ENCODE measurements at regions not wholly inside any gene's neighbourhood (a gene's known extent, or its start where the extent isn't known, plus 50 kb on each side); places are given as distances from the start of the nearest gene placed in this dataset.

- Histone ChIP-seq H3K27ac (ENCODE audit: low read length) (no peak overlapping the region), H4K20me1 (ENCODE audit: insufficient read depth, low read depth, low read length) (no peaks in the 10 kb centered on the region), H3K9me3 (ENCODE audit: low read length) (no peaks in the 10 kb centered on the region), H3K4me1 (ENCODE audit: low read length) (no peaks in the 10 kb centered on the region), H3K79me2 (ENCODE audit: low read length) (no peaks in the 10 kb centered on the region), H3K36me3 (ENCODE audit: insufficient read depth, low read length) (no peaks in the 10 kb centered on the region), H2AFZ (ENCODE audit: low read length) (no peak overlapping the region), H3K9me2 (replicated peaks; ENCODE audit: insufficient read depth, low read length) (no peaks in the 10 kb centered on the region), H3K4me3 (ENCODE audit: low read length) (no peak overlapping the region), H3K4me2 (ENCODE audit: low read depth, low read length, poor library complexity, severe bottlenecking) (no peak overlapping the region), H3K9ac (ENCODE audit: low read length) (no peak overlapping the region), H3K27me3 (ENCODE audit: low read length) (no peaks in the 10 kb centered on the region)
- DNase-seq = no peak
Measured at GRCh38 chr7:117949232-117949631, 76.0 kb upstream of the CTTNBP2 start.

GRCh38 chr7:117950601-117951260, 77.5 kb upstream of the CTTNBP2 start:
- H3K9ac ChIP-seq (ENCODE audit: low read length) = no peak overlapping the region

GRCh38 chr7:117951285-117951684, 78.0 kb upstream of the CTTNBP2 start:
- Histone ChIP-seq H4K20me1 (ENCODE audit: insufficient read depth, low read depth, low read length) (no peaks in the 10 kb centered on the region), H2AFZ (ENCODE audit: low read length) (no peak overlapping the region), H3K9me3 (ENCODE audit: low read length) (no peaks in the 10 kb centered on the region), H3K9me2 (replicated peaks; ENCODE audit: insufficient read depth, low read length) (no peaks in the 10 kb centered on the region), H3K4me3 (ENCODE audit: low read length) (no peak overlapping the region), H3K27me3 (ENCODE audit: low read length) (no peaks in the 10 kb centered on the region), H3K9ac (ENCODE audit: low read length) (no peak overlapping the region), H3K79me2 (ENCODE audit: low read length) (no peaks in the 10 kb centered on the region), H3K36me3 (ENCODE audit: insufficient read depth, low read length) (no peaks in the 10 kb centered on the region), H3K4me2 (ENCODE audit: low read depth, low read length, poor library complexity, severe bottlenecking) (no peak overlapping the region), H3K4me1 (ENCODE audit: low read length) (no peaks in the 10 kb centered on the region), H3K27ac (ENCODE audit: low read length) (no peak overlapping the region)
- DNase-seq = no peak

More at GRCh38 chr7:117950601-117951260, 77.5 kb upstream of the CTTNBP2 start:
- Histone ChIP-seq H2AFZ (ENCODE audit: low read length) (no peak overlapping the region), H3K9me3 (ENCODE audit: low read length) (no peaks in the 10 kb centered on the region), H3K4me3 (ENCODE audit: low read length) (no peak overlapping the region), H3K36me3 (ENCODE audit: insufficient read depth, low read length) (no peaks in the 10 kb centered on the region), H3K27ac (ENCODE audit: low read length) (no peak overlapping the region), H3K4me2 (ENCODE audit: low read depth, low read length, poor library complexity, severe bottlenecking) (no peak overlapping the region), H3K79me2 (ENCODE audit: low read length) (no peaks in the 10 kb centered on the region), H3K27me3 (ENCODE audit: low read length) (no peaks in the 10 kb centered on the region), H4K20me1 (ENCODE audit: insufficient read depth, low read depth, low read length) (no peaks in the 10 kb centered on the region), H3K4me1 (ENCODE audit: low read length) (no peaks in the 10 kb centered on the region), H3K9me2 (replicated peaks; ENCODE audit: insufficient read depth, low read length) (no peaks in the 10 kb centered on the region)
- no peak for DNase-seq

GRCh38 chr7:117951691-117952280, 78.5 kb upstream of the CTTNBP2 start:
- H3K9ac ChIP-seq (ENCODE audit: low read length) = no peak overlapping the region

GRCh38 chr7:117955046-117955445, 81.8 kb upstream of the CTTNBP2 start:
- H2AFZ ChIP-seq (ENCODE audit: low read length) = no peak overlapping the region
- no peaks in the 10 kb centered on the region for H3K9me2 ChIP-seq (replicated peaks; ENCODE audit: insufficient read depth, low read length)
- H3K27ac ChIP-seq (ENCODE audit: low read length) = no peak overlapping the region
- no peaks in the 10 kb centered on the region for H3K9me3 ChIP-seq (ENCODE audit: low read length)
- H3K4me3 ChIP-seq (ENCODE audit: low read length) = no peak overlapping the region
- DNase-seq = no peak
- no peaks in the 10 kb centered on the region for H3K4me1 ChIP-seq (ENCODE audit: low read length)
- H3K4me2 ChIP-seq (ENCODE audit: low read depth, low read length, poor library complexity, severe bottlenecking) = no peak overlapping the region
- H3K27me3 ChIP-seq (ENCODE audit: low read length) = no peaks in the 10 kb centered on the region
- H3K79me2 ChIP-seq (ENCODE audit: low read length) = no peaks in the 10 kb centered on the region
- H4K20me1 ChIP-seq (ENCODE audit: insufficient read depth, low read depth, low read length) = no peaks in the 10 kb centered on the region
- H3K36me3 ChIP-seq (ENCODE audit: insufficient read depth, low read length) = no peaks in the 10 kb centered on the region
- no peak overlapping the region for H3K9ac ChIP-seq (ENCODE audit: low read length)

More at GRCh38 chr7:117951691-117952280, 78.5 kb upstream of the CTTNBP2 start:
- Histone ChIP-seq H4K20me1 (ENCODE audit: insufficient read depth, low read depth, low read length) (no peaks in the 10 kb centered on the region), H3K79me2 (ENCODE audit: low read length) (no peaks in the 10 kb centered on the region), H3K9me2 (replicated peaks; ENCODE audit: insufficient read depth, low read length) (no peaks in the 10 kb centered on the region), H2AFZ (ENCODE audit: low read length) (no peak overlapping the region), H3K36me3 (ENCODE audit: insufficient read depth, low read length) (no peaks in the 10 kb centered on the region), H3K9me3 (ENCODE audit: low read length) (no peaks in the 10 kb centered on the region), H3K4me3 (ENCODE audit: low read length) (no peak overlapping the region), H3K27ac (ENCODE audit: low read length) (no peak overlapping the region), H3K4me2 (ENCODE audit: low read depth, low read length, poor library complexity, severe bottlenecking) (no peak overlapping the region), H3K27me3 (ENCODE audit: low read length) (no peaks in the 10 kb centered on the region), H3K4me1 (ENCODE audit: low read length) (no peaks in the 10 kb centered on the region)
- no peak for DNase-seq

- no peaks in the 10 kb centered on the region for H3K36me3 ChIP-seq (ENCODE audit: insufficient read depth, low read length)
- no peaks in the 10 kb centered on the region for H3K9me3 ChIP-seq (ENCODE audit: low read length)
- no peak for DNase-seq
- no peak overlapping the region for H2AFZ ChIP-seq (ENCODE audit: low read length)
- H3K4me3 ChIP-seq (ENCODE audit: low read length) = no peak overlapping the region
- no peak overlapping the region for H3K27ac ChIP-seq (ENCODE audit: low read length)
- H3K9ac ChIP-seq (ENCODE audit: low read length) = no peak overlapping the region
- H3K27me3 ChIP-seq (ENCODE audit: low read length) = no peaks in the 10 kb centered on the region
- H3K4me2 ChIP-seq (ENCODE audit: low read depth, low read length, poor library complexity, severe bottlenecking) = no peak overlapping the region
- no peaks in the 10 kb centered on the region for H3K9me2 ChIP-seq (replicated peaks; ENCODE audit: insufficient read depth, low read length)
- no peaks in the 10 kb centered on the region for H3K79me2 ChIP-seq (ENCODE audit: low read length)
- no peaks in the 10 kb centered on the region for H3K4me1 ChIP-seq (ENCODE audit: low read length)
- no peaks in the 10 kb centered on the region for H4K20me1 ChIP-seq (ENCODE audit: insufficient read depth, low read depth, low read length)
Measured at GRCh38 chr7:117960351-117960750, 87.1 kb upstream of the CTTNBP2 start.

GRCh38 chr7:117961235-117961634, 88.0 kb upstream of the CTTNBP2 start:
- no peaks in the 10 kb centered on the region for H4K20me1 ChIP-seq (ENCODE audit: insufficient read depth, low read depth, low read length)
- H3K79me2 ChIP-seq (ENCODE audit: low read length) = no peaks in the 10 kb centered on the region
- DNase-seq = no peak
- no peaks in the 10 kb centered on the region for H3K27me3 ChIP-seq (ENCODE audit: low read length)
- H3K9ac ChIP-seq (ENCODE audit: low read length) = no peak overlapping the region
- no peaks in the 10 kb centered on the region for H3K9me3 ChIP-seq (ENCODE audit: low read length)
- no peak overlapping the region for H2AFZ ChIP-seq (ENCODE audit: low read length)
- H3K9me2 ChIP-seq (replicated peaks; ENCODE audit: insufficient read depth, low read length) = no peaks in the 10 kb centered on the region
- H3K36me3 ChIP-seq (ENCODE audit: insufficient read depth, low read length) = no peaks in the 10 kb centered on the region
- no peaks in the 10 kb centered on the region for H3K4me1 ChIP-seq (ENCODE audit: low read length)
- H3K4me3 ChIP-seq (ENCODE audit: low read length) = no peak overlapping the region
- H3K27ac ChIP-seq (ENCODE audit: low read length) = no peak overlapping the region
- no peak overlapping the region for H3K4me2 ChIP-seq (ENCODE audit: low read depth, low read length, poor library complexity, severe bottlenecking)

GRCh38 chr7:117962366-117962994, 89.2 kb upstream of the CTTNBP2 start:
- Histone ChIP-seq H3K9me2 (replicated peaks; ENCODE audit: insufficient read depth, low read length) (no peaks in the 10 kb centered on the region), H2AFZ (ENCODE audit: low read length) (no peak overlapping the region), H3K36me3 (ENCODE audit: insufficient read depth, low read length) (no peaks in the 10 kb centered on the region), H4K20me1 (ENCODE audit: insufficient read depth, low read depth, low read length) (no peaks in the 10 kb centered on the region), H3K27ac (ENCODE audit: low read length) (no peak overlapping the region), H3K9me3 (ENCODE audit: low read length) (no peaks in the 10 kb centered on the region), H3K79me2 (ENCODE audit: low read length) (no peaks in the 10 kb centered on the region), H3K4me3 (ENCODE audit: low read length) (no peak overlapping the region), H3K27me3 (ENCODE audit: low read length) (no peaks in the 10 kb centered on the region), H3K9ac (ENCODE audit: low read length) (no peak overlapping the region), H3K4me2 (ENCODE audit: low read depth, low read length, poor library complexity, severe bottlenecking) (no peak overlapping the region), H3K4me1 (ENCODE audit: low read length) (no peaks in the 10 kb centered on the region)
- no peak for DNase-seq

All from Karpas-422 (cell line).